ENCODE measurements at regions not wholly inside any gene's neighbourhood (a gene's known extent, or its start where the extent isn't known, plus 50 kb on each side); places are given as distances from the start of the nearest gene placed in this dataset.
"Not testable (repeated sequence)": the region's sequence is repeated elsewhere in the genome, so short reads cannot be mapped to it uniquely, and the experiment has no call there.

DNA sequence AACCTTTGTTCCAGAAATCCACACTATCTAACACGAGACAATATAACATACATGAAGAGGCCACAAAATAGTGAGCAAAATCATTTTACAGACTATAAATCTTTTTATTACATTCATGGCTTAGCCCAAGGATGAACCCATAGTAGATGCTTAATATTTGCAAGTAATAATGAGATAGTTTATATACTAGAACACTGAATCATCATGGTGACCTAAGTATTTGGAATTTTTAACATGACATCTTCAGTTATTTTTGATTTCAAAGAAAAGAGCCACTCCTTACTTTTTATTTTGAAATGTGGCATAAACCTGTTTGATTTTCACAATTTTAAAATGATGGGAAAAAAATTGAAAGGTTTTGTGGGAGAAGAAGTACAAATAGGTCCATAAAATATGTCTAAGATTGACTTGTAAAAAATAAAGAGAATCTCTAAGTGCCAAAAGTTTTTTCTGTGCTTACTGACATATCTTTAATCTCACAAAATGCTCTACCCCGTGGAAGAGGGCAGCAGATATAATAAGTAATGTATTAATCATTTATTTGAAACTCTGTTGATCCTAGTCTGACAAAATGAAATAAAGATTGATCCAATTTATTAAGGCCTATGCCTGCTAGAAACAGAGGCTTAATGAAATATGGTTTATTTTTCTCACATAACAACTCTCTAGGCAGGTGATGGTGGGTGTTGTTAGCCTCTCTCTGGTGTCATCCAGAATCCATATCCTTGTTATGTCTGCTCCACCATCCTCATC is 224.5 kb upstream of the CENPE start:
- H3K27ac ChIP-seq (ENCODE audit: low read length): no peak overlapping the region
- H3K27me3 ChIP-seq (ENCODE audit: control insufficient read depth, insufficient read depth, low read length): no peaks in the 10 kb centered on the region
- no peak overlapping the region for H3K4me3 ChIP-seq (ENCODE audit: low read depth in 2 of 2, low read length in 2 of 2)
- in situ Hi-C loops (cut with HindIII; ENCODE audit: low pct_unique_long_range_greater_than_20kb, low sequenced_read_pairs): no loop called here
- CTCF ChIA-PET: no interaction called here
- H3K9me3 ChIP-seq (ENCODE audit: control insufficient read depth, insufficient read depth, low read depth, low read length): no peaks in the 10 kb centered on the region
- POLR2A ChIA-PET: no interaction called here
- DNase-seq (ENCODE audit: low read depth, low spot score): no peak
- ATAC-seq: no peak
- no TSS peak for BruUV-seq (replicated peaks)
- no peaks in the 10 kb centered on the region for H3K4me1 ChIP-seq (ENCODE audit: control insufficient read depth, insufficient read depth, low read length)
- TF ChIP-seq POLR2AphosphoS5 (IDR thresholded peaks at IDR 0.05; ENCODE audit: low read depth, low read length): no peak
- no peak for TF ChIP-seq SIN3A (IDR thresholded peaks at IDR 0.05; ENCODE audit: borderline replicate concordance, insufficient read depth, low read depth, low read length)
- TF ChIP-seq, protein P1, sequence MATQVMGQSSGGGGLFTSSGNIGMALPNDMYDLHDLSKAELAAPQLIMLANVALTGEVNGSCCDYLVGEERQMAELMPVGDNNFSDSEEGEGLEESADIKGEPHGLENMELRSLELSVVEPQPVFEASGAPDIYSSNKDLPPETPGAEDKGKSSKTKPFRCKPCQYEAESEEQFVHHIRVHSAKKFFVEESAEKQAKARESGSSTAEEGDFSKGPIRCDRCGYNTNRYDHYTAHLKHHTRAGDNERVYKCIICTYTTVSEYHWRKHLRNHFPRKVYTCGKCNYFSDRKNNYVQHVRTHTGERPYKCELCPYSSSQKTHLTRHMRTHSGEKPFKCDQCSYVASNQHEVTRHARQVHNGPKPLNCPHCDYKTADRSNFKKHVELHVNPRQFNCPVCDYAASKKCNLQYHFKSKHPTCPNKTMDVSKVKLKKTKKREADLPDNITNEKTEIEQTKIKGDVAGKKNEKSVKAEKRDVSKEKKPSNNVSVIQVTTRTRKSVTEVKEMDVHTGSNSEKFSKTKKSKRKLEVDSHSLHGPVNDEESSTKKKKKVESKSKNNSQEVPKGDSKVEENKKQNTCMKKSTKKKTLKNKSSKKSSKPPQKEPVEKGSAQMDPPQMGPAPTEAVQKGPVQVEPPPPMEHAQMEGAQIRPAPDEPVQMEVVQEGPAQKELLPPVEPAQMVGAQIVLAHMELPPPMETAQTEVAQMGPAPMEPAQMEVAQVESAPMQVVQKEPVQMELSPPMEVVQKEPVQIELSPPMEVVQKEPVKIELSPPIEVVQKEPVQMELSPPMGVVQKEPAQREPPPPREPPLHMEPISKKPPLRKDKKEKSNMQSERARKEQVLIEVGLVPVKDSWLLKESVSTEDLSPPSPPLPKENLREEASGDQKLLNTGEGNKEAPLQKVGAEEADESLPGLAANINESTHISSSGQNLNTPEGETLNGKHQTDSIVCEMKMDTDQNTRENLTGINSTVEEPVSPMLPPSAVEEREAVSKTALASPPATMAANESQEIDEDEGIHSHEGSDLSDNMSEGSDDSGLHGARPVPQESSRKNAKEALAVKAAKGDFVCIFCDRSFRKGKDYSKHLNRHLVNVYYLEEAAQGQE (IDR thresholded peaks at IDR 0.05; ENCODE audit: insufficient read depth in 1 of 2, low read depth in 2 of 2, low read length in 1 of 2): no peak
- TF ChIP-seq TCF7L2 (IDR thresholded peaks at IDR 0.05; ENCODE audit: low read depth, low read length): no peak
- TF ChIP-seq CTCF (IDR thresholded peaks at IDR 0.05): no peak
- H3K36me3 ChIP-seq (ENCODE audit: control insufficient read depth, insufficient read depth, low read length): no peaks in the 10 kb centered on the region
- intact Hi-C loops (cut with micrococcal nuclease; ENCODE audit: unreplicated experiment): no loop called here

DNA sequence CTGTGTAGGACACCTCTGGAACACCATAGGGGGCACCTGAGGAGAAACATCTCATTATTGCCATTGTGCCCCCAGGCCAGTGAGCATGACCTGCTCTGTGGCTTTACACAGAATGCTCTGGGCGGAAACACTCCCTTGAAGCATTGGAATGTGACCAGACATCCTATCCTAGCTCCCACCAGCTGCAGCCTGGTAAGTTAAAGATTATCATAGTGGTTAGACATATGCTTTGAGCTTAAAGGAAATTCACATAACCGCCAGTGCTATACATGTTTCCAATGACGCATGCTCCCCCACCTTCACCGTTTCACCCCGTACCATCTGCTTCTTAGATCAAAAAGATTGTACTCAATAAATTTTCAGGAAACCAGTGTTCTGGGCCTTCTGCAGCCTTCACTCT is 217.7 kb upstream of the CENPE start:
- no peak for DNase-seq (ENCODE audit: low read depth, low spot score)
- Histone ChIP-seq H3K4me1 (ENCODE audit: control insufficient read depth, insufficient read depth, low read length) (no peaks in the 10 kb centered on the region), H3K27me3 (ENCODE audit: control insufficient read depth, insufficient read depth, low read length) (no peaks in the 10 kb centered on the region), H3K36me3 (ENCODE audit: control insufficient read depth, insufficient read depth, low read length) (no peaks in the 10 kb centered on the region), H3K9me3 (ENCODE audit: control insufficient read depth, insufficient read depth, low read depth, low read length) (no peaks in the 10 kb centered on the region), H3K4me3 (ENCODE audit: low read depth in 2 of 2, low read length in 2 of 2) (no peak overlapping the region), H3K27ac (ENCODE audit: low read length) (no peak overlapping the region)
- TF ChIP-seq TCF7L2 (IDR thresholded peaks at IDR 0.05; ENCODE audit: low read depth, low read length) (no peak), CTCF (IDR thresholded peaks at IDR 0.05) (no peak), POLR2AphosphoS5 (IDR thresholded peaks at IDR 0.05; ENCODE audit: low read depth, low read length) (no peak), SIN3A (IDR thresholded peaks at IDR 0.05; ENCODE audit: borderline replicate concordance, insufficient read depth, low read depth, low read length) (no peak)
- TF ChIP-seq, protein P1 (IDR thresholded peaks at IDR 0.05; ENCODE audit: insufficient read depth in 1 of 2, low read depth in 2 of 2, low read length in 1 of 2): no peak
- ChIA-PET CTCF (no interaction called here), POLR2A (no interaction called here)
- no TSS peak for BruUV-seq (replicated peaks)
- ATAC-seq: no peak
- intact Hi-C loops (cut with micrococcal nuclease; ENCODE audit: unreplicated experiment): no loop called here
- in situ Hi-C loops (cut with HindIII; ENCODE audit: low pct_unique_long_range_greater_than_20kb, low sequenced_read_pairs): no loop called here

DNA sequence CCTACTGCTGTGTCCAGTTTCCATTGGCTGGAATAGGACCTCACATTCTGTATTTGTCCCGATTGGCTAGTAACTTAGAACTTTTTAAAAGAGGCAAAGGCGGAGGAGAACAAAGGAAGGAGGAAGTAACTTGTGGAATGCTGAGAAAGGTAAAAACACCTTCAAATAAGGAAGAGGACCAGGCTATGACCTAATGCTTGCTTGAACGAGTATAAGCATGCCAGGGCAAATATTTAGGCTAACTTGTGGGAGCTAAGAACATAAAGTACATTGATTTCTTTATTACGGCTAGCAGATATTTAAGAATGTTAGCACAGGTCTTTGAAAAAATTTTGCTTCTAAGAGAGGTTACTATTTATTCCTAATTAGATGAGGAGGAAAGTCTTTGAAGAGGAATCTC is 214.5 kb upstream of the CENPE start:
- H3K27ac ChIP-seq (ENCODE audit: low read length); DNase-seq (ENCODE audit: low read depth, low spot score); CTCF ChIA-PET; H3K4me3 ChIP-seq (ENCODE audit: low read depth in 2 of 2, low read length in 2 of 2); BruUV-seq (replicated peaks); H3K36me3 ChIP-seq (ENCODE audit: control insufficient read depth, insufficient read depth, low read length); POLR2A ChIA-PET; H3K4me1 ChIP-seq (ENCODE audit: control insufficient read depth, insufficient read depth, low read length); H3K9me3 ChIP-seq (ENCODE audit: control insufficient read depth, insufficient read depth, low read depth, low read length); in situ Hi-C loops (cut with HindIII; ENCODE audit: low pct_unique_long_range_greater_than_20kb, low sequenced_read_pairs); intact Hi-C loops (cut with micrococcal nuclease; ENCODE audit: unreplicated experiment); H3K27me3 ChIP-seq (ENCODE audit: control insufficient read depth, insufficient read depth, low read length); ATAC-seq: not testable (repeated sequence)
